SK-N-MC (cell line): ENCODE measurements at regions not wholly inside any gene's neighbourhood (a gene's known extent, or its start where the extent isn't known, plus 50 kb on each side); places are given as distances from the start of the nearest gene placed in this dataset.

ENCODE experiments used
- EZH2 ChIP-seq: fragments of 200-600 bp; sonication (generic); IDR thresholded peaks from one replicate; pipeline ENCODE4 v1.6.1; 2017; ENCODE audit warnings: antibody characterized with exemption
- FOXP2 ChIP-seq: optimal IDR thresholded peaks from 2 replicates; pipeline ENCODE3; 2011; ENCODE audit warnings: mild to moderate bottlenecking, moderate library complexity; ENCODE audit not compliant: insufficient read depth; ENCODE audit errors: extremely low read length, control extremely low read depth
- POLR2AphosphoS5 ChIP-seq: IDR thresholded peaks from 2 replicates; pipeline ENCODE4 v1.6.1; 2012; ENCODE audit warnings: mild to moderate bottlenecking, low read depth, low read length, borderline replicate concordance

- TF ChIP-seq POLR2AphosphoS5 = no peak
- TF ChIP-seq EZH2 = no peak
- TF ChIP-seq FOXP2 = no peak
These were observed 52.8 kb upstream of the IKZF1 start for GRCh38 chr7:50251765-50252164.
